ENCODE measurements at regions not wholly inside any gene's neighbourhood (a gene's known extent, or its start where the extent isn't known, plus 50 kb on each side); places are given as distances from the start of the nearest gene placed in this dataset.
"Not testable (repeated sequence)": the region's sequence is repeated elsewhere in the genome, so short reads cannot be mapped to it uniquely, and the experiment has no call there.

GRCh38 chr10:124245191-124245590 is 151.8 kb upstream of the CHST15 start:
- Histone ChIP-seq H3K27ac (no peak overlapping the region), H3K36me3 (no peaks in the 10 kb centered on the region), H3K9me3 (ENCODE audit: severe bottlenecking) (no peaks in the 10 kb centered on the region), H3K27me3 (ENCODE audit: insufficient read depth, low read depth, severe bottlenecking) (no peaks in the 10 kb centered on the region), H3K4me3 (ENCODE audit: low read depth, low read length) (no peak overlapping the region)
- DNase-seq = no peak
- no peak for TF ChIP-seq CTCF (IDR thresholded peaks at IDR 0.05; ENCODE audit: low read depth, low read length)

- Histone ChIP-seq H3K4me3 (ENCODE audit: low read depth, low read length) (no peak overlapping the region), H3K27me3 (ENCODE audit: insufficient read depth, low read depth, severe bottlenecking) (no peaks in the 10 kb centered on the region), H3K36me3 (no peaks in the 10 kb centered on the region), H3K27ac (no peak overlapping the region), H3K9me3 (ENCODE audit: severe bottlenecking) (no peaks in the 10 kb centered on the region)
- no peak for TF ChIP-seq CTCF (IDR thresholded peaks at IDR 0.05; ENCODE audit: low read depth, low read length)
- DNase-seq = no peak
Measured at GRCh38 chr10:124244256-124244877, 151.0 kb upstream of the CHST15 start.

- Histone ChIP-seq H3K36me3 (no peaks in the 10 kb centered on the region), H3K9me3 (ENCODE audit: severe bottlenecking) (no peaks in the 10 kb centered on the region), H3K4me3 (ENCODE audit: low read depth, low read length) (no peak overlapping the region), H3K27me3 (ENCODE audit: insufficient read depth, low read depth, severe bottlenecking) (no peaks in the 10 kb centered on the region), H3K27ac (no peak overlapping the region)
- no peak for TF ChIP-seq CTCF (IDR thresholded peaks at IDR 0.05; ENCODE audit: low read depth, low read length)
- no peak for DNase-seq
Measured at GRCh38 chr10:124243702-124244121, 150.3 kb upstream of the CHST15 start.

GRCh38 chr10:124242791-124243190 is 149.4 kb upstream of the CHST15 start:
- Histone ChIP-seq H3K4me3 (ENCODE audit: low read depth, low read length) (no peak overlapping the region), H3K27me3 (ENCODE audit: insufficient read depth, low read depth, severe bottlenecking) (no peaks in the 10 kb centered on the region), H3K36me3 (no peaks in the 10 kb centered on the region), H3K27ac (no peak overlapping the region), H3K9me3 (ENCODE audit: severe bottlenecking) (no peaks in the 10 kb centered on the region)
- TF ChIP-seq CTCF (IDR thresholded peaks at IDR 0.05; ENCODE audit: low read depth, low read length) = no peak
- DNase-seq = no peak

- no peak for TF ChIP-seq CTCF (IDR thresholded peaks at IDR 0.05; ENCODE audit: low read depth, low read length)
Measured at GRCh38 chr10:124242365-124242764, 149.0 kb upstream of the CHST15 start.

GRCh38 chr10:124241510-124241909 is 148.1 kb upstream of the CHST15 start:
- not testable (repeated sequence) for H3K9me3 ChIP-seq (ENCODE audit: severe bottlenecking); H3K36me3 ChIP-seq; H3K27me3 ChIP-seq (ENCODE audit: insufficient read depth, low read depth, severe bottlenecking); DNase-seq; H3K27ac ChIP-seq; H3K4me3 ChIP-seq (ENCODE audit: low read depth, low read length)

More at GRCh38 chr10:124242365-124242764, 149.0 kb upstream of the CHST15 start:
- Histone ChIP-seq H3K27ac (no peak overlapping the region), H3K9me3 (ENCODE audit: severe bottlenecking) (no peaks in the 10 kb centered on the region), H3K4me3 (ENCODE audit: low read depth, low read length) (no peak overlapping the region), H3K36me3 (no peaks in the 10 kb centered on the region), H3K27me3 (ENCODE audit: insufficient read depth, low read depth, severe bottlenecking) (no peaks in the 10 kb centered on the region)
- no peak for DNase-seq
